Gastrocnemius medialis (tissue), 4 donors: ENCODE measurements at regions not wholly inside any gene's neighbourhood (a gene's known extent, or its start where the extent isn't known, plus 50 kb on each side); places are given as distances from the start of the nearest gene placed in this dataset.
"Not testable (repeated sequence)": the region's sequence is repeated elsewhere in the genome, so short reads cannot be mapped to it uniquely, and the experiment has no call there.

Experiments used
- CTCF ChIP-seq, 5 experiments: fragments of 450-650 bp in 3 of 5; fragments of 200-600 bp in 2 of 5; sonication (generic) in 2 of 5; IDR thresholded peaks in 4 of 5; conservative IDR thresholded peaks in 1 of 5; 1 replicate in 4 of 5; 2 replicates in 1 of 5; pipeline ENCODE4 v1.5.1; 2016 to 2019; ENCODE audit warnings: antibody characterized with exemption in 5 of 5, mild to moderate bottlenecking in 3 of 5, moderate library complexity in 3 of 5
- POLR2A ChIP-seq, 2 donors: fragments of 450-650 bp; IDR thresholded peaks; one replicate each; pipeline ENCODE4 v1.6.1; 2017; ENCODE audit warnings: antibody characterized with exemption in 2 of 2, mild to moderate bottlenecking in 2 of 2, moderate library complexity in 2 of 2

DNA sequence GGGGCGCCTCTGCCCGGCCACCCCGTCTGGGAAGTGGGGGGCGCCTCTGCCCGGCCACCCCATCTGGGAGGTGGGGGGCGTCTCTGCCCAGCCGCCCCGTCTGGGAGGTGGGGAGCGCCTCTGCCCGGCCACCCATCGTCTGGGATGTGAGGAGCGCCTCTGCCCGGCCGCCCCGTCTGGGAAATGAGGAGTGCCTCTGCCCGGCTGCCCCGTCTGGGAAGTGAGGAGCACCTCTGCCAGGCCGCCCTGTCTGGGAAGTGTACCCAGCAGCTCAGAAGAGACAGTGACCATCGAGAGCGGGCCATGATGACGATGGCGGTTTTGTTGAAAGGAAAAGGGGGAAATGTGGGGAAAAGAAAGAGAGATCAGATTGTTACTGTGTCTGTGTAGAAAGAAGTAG lies 249.2 kb upstream of the USP15 start:
- TF ChIP-seq CTCF (IDR thresholded peaks at IDR 0.05 in 4 of 5, conservative IDR thresholded peaks at IDR 0.05 in 1 of 5); POLR2A (IDR thresholded peaks at IDR 0.05): not testable (repeated sequence)
